GM12872 (cell line): ENCODE measurements at regions not wholly inside any gene's neighbourhood (a gene's known extent, or its start where the extent isn't known, plus 50 kb on each side); places are given as distances from the start of the nearest gene placed in this dataset.

ENCODE experiments used
- CTCF ChIP-seq: IDR thresholded peaks from 3 replicates; pipeline ENCODE4 v1.5.1; 2011; ENCODE audit warnings: low read depth, mild to moderate bottlenecking, low read length, moderate library complexity; ENCODE audit not compliant: insufficient read depth

- no peak for TF ChIP-seq CTCF
Measured at GRCh38 chr11:90321018-90321417, 98.2 kb upstream of the CHORDC1 start.

GRCh38 chr11:90318651-90319050 is 95.8 kb upstream of the CHORDC1 start:
- no peak for TF ChIP-seq CTCF

GRCh38 chr11:90310210-90310609 is 87.4 kb upstream of the CHORDC1 start:
- no peak for TF ChIP-seq CTCF

- TF ChIP-seq CTCF = no peak
Measured at GRCh38 chr11:90309693-90310092, 86.8 kb upstream of the CHORDC1 start.

GRCh38 chr11:90294526-90294925 is 71.7 kb upstream of the CHORDC1 start:
- no peak for TF ChIP-seq CTCF

- no peak for TF ChIP-seq CTCF
Measured at GRCh38 chr11:90294091-90294490, 71.2 kb upstream of the CHORDC1 start.

GRCh38 chr11:90288212-90288821 is 65.5 kb upstream of the CHORDC1 start:
- TF ChIP-seq CTCF = peak; percentile 46; the same call in 1 of the 3 replicates
